ENCODE measurements at regions not wholly inside any gene's neighbourhood (a gene's known extent, or its start where the extent isn't known, plus 50 kb on each side); places are given as distances from the start of the nearest gene placed in this dataset.

- TF ChIP-seq ZNF510 (tag by site-specific recombination; IDR thresholded peaks at IDR 0.05; ENCODE audit: insufficient replicate concordance) (no peak), ATF2 (tag by site-specific recombination; IDR thresholded peaks at IDR 0.05; ENCODE audit: low read depth) (no peak), CTCF (tag by site-specific recombination; IDR thresholded peaks at IDR 0.05) (no peak), YY1 (tag by site-specific recombination; IDR thresholded peaks at IDR 0.05) (no peak), ZNF121 (tag by site-specific recombination; IDR thresholded peaks at IDR 0.05) (no peak), ZNF449 (tag by site-specific recombination; IDR thresholded peaks at IDR 0.05) (no peak), ZNF274 (IDR thresholded peaks at IDR 0.05; ENCODE audit: low read length) (no peak), ZNF274 (tag by site-specific recombination; IDR thresholded peaks at IDR 0.05; ENCODE audit: borderline replicate concordance) (no peak), ZNF366 (tag by site-specific recombination; conservative IDR thresholded peaks at IDR 0.05) (no peak)
Measured at GRCh38 chr10:117927332-117927731, 119.4 kb downstream of the RAB11FIP2 start.
